AG09309 (cell line): ENCODE measurements at regions not wholly inside any gene's neighbourhood (a gene's known extent, or its start where the extent isn't known, plus 50 kb on each side); places are given as distances from the start of the nearest gene placed in this dataset.
A peak's percentile ranks its signal among the peaks of the same experiment; 100 is the strongest.

Source experiments
- DNase-seq: peaks from one replicate; pipeline ENCODE4 v3.0.0-alpha.2; 2010; ENCODE audit warnings: low read depth
- H3K4me3 ChIP-seq: 2 replicates; pipeline ENCODE4 v1.5.1; 2011; ENCODE audit warnings: mild to moderate bottlenecking, low read depth, low read length, moderate library complexity; ENCODE audit not compliant: control insufficient read depth
- CTCF ChIP-seq: IDR thresholded peaks from 2 replicates; pipeline ENCODE4 v1.5.1; 2011; ENCODE audit warnings: mild to moderate bottlenecking, low read depth, low read length, inconsistent platforms; ENCODE audit not compliant: insufficient read depth, control insufficient read depth; ENCODE audit errors: missing control alignments

- no peak for TF ChIP-seq CTCF
- H3K4me3 ChIP-seq: no peak overlapping the region
- no peak for DNase-seq
These were observed 194.6 kb upstream of the TBX20 start for GRCh38 chr7:35448486-35448885.

GRCh38 chr7:35446091-35446490 is 192.2 kb upstream of the TBX20 start:
- DNase-seq: no peak
- H3K4me3 ChIP-seq: no peak overlapping the region
- TF ChIP-seq CTCF: no peak

- no peak overlapping the region for H3K4me3 ChIP-seq
- DNase-seq: no peak
- no peak for TF ChIP-seq CTCF
These were observed 183.8 kb upstream of the TBX20 start for GRCh38 chr7:35437619-35438275.

- H3K4me3 ChIP-seq: no peak overlapping the region
- TF ChIP-seq CTCF: no peak
- no peak for DNase-seq
These were observed 182.6 kb upstream of the TBX20 start for GRCh38 chr7:35436452-35436851.

GRCh38 chr7:35430547-35431153 is 176.8 kb upstream of the TBX20 start:
- TF ChIP-seq CTCF: peak; percentile 30
- H3K4me3 ChIP-seq: no peak overlapping the region
- no peak for DNase-seq

DNA sequence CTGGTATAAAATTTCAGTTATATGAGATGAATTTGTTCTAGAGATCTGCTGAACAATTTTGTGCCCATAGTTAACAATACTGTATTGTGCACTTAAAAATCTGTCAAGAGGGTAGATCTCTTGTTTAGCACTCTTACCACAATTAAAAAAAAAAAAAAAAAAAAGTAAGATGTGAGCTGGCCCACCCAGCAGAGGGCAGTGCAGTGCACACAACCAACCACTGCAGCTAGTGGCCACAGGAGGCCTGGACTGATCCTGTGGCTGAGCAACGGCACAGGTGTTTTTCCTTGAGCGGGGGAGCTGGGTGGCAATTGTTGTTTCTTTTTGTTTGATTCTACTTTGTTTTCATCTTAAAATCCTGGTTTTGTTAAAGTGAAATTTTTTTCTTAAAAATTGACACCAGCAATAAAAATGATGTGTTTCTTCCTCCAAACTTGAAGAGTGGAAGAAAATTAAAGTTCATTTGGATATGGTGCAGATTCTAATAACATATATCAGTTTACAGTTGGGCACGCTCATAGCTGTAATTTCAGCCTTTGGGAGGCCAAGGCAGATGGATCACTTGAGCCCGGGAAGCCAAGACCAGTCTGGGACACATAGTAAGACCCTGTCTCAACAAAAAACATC is 171.1 kb upstream of the TBX20 start:
- peak; percentile 1 for DNase-seq
- peak; percentile 81 for TF ChIP-seq CTCF
- H3K4me3 ChIP-seq: no peak overlapping the region
